ENCODE measurements at regions not wholly inside any gene's neighbourhood (a gene's known extent, or its start where the extent isn't known, plus 50 kb on each side); places are given as distances from the start of the nearest gene placed in this dataset.

DNA sequence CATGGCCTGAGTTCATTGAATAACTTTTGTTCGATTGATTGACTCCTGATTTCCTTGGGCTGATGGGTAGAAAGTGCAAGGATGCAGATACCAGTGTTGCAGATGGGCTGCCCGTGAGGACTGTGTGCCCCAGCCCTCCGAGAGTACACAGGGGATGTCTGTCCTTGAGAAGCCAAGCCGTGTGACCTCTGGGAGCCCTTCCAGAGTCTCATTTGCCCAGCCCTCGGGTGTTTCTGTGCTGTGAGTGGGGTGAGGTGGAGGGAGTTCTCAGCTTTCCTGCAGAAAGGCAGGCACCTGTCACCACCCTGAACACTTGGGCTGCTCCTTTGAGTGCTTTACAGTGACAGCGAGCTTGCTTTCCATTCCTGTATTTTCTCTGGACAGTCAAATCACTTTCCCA lies 96.4 kb upstream of the CACNA1E start:
- H3K4me3 ChIP-seq (ENCODE audit: low read length) = no peak overlapping the region
- no peaks in the 10 kb centered on the region for H3K36me3 ChIP-seq (ENCODE audit: control insufficient read depth, insufficient read depth, low read length)
- no peak for DNase-seq
- no CpG with 5 or more reads among the region's 6 CpGs for WGBS (ENCODE audit: insufficient coverage, low lambda C conversion rate)
- H3K9me3 ChIP-seq (ENCODE audit: control insufficient read depth, low read depth, low read length) = no peaks in the 10 kb centered on the region
- peaks cover 3% of the 10 kb centered on the region for H3K27me3 ChIP-seq (ENCODE audit: control insufficient read depth, insufficient read depth, low read length)
- no peak overlapping the region for H3K27ac ChIP-seq (ENCODE audit: low read length)
- H3K4me1 ChIP-seq (ENCODE audit: control insufficient read depth, insufficient read depth, low read length) = no peaks in the 10 kb centered on the region

DNA sequence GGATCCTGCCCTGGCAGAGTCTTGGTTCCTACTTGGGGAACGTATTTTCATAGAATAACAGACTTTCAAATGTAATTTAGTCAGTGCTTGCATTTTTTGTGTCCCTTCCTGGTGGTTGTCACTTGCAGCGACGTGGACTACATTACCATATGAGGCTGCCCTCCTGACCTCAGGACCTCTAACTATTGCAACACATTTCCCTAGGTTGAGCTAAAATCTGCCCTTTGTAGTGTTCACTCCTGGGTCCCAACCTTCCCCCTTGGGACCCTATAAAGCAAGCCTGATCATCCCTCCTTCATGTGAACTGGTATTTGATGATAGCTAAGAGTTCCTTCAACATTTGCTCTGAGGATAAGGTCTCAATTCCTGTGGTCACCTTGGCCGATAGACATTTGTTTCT lies 95.6 kb upstream of the CACNA1E start:
- no peaks in the 10 kb centered on the region for H3K36me3 ChIP-seq (ENCODE audit: control insufficient read depth, insufficient read depth, low read length)
- WGBS (ENCODE audit: insufficient coverage, low lambda C conversion rate) = no CpG with 5 or more reads among the region's 4 CpGs
- no peak for DNase-seq
- H3K9me3 ChIP-seq (ENCODE audit: control insufficient read depth, low read depth, low read length) = no peaks in the 10 kb centered on the region
- H3K27me3 ChIP-seq (ENCODE audit: control insufficient read depth, insufficient read depth, low read length) = peaks cover 3% of the 10 kb centered on the region
- H3K27ac ChIP-seq (ENCODE audit: low read length) = no peak overlapping the region
- no peak overlapping the region for H3K4me3 ChIP-seq (ENCODE audit: low read length)
- no peaks in the 10 kb centered on the region for H3K4me1 ChIP-seq (ENCODE audit: control insufficient read depth, insufficient read depth, low read length)

DNA sequence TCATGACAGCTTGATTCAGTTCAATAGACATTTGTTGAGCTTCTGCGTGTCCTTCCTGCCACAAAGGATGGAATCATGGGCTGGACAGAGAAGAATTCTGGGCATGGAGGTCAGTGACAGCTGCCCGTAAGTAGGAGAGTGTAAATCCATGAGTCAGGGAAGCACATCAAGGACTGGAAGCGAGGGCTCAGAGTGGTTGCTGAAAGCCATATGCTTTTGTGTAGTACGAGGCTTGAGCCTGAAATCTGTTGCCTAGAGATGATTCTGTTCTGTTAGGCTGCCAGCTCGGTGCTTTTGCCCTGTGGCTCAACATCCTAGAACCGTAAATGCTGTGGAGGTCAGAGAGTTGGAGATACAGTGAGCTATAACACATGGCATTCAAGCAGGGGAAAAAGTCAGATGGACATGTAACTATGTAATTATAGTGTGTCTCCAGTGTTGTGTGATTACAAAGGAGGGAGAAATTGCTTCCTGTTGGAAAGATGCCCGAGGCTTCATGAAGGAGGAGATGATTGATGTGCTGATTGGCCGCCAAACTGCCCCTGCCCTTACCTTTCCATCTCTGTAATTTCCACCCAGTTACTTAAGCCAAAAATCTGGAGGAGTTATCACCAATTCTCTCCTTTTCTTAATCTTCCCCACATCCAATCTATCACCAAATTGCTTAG lies 92.8 kb upstream of the CACNA1E start:
- Histone ChIP-seq H3K9me3 (ENCODE audit: control insufficient read depth, low read depth, low read length) (no peaks in the 10 kb centered on the region), H3K27me3 (ENCODE audit: control insufficient read depth, insufficient read depth, low read length) (peaks cover 3% of the 10 kb centered on the region)
- peak in 1 of 2 donors; percentile 22 for DNase-seq

DNA sequence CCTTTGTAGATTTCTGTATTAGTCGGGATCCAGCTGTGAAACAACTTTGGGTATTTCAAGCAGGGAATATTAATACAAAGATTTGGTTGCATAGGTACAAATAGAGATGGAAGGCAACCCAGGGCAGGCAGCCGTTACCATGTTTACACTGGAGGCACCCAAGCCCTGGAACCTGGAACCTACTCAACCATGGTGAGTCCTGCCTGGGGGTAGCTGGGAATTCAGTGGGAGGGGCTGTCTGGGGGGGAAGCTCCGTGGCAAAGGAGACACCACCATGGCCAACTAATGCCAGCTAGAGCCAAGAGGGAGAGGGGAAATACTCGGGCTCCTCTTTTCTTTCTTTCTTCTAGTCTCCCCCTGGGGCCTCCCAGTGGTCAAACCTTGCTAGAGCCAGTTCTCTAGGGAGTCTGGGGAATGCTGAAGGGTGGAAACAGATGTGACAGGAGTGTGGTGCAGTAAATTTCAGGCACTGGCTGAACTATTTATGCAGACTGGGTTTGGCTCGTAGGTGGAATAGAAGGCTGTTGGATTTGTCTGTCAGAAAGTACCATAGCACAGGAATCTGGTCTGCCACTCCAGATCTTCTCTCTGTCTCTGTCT lies 91.9 kb upstream of the CACNA1E start:
- DNase-seq = no peak
- Histone ChIP-seq H3K9me3 (ENCODE audit: control insufficient read depth, low read depth, low read length) (no peaks in the 10 kb centered on the region), H3K36me3 (ENCODE audit: control insufficient read depth, insufficient read depth, low read length) (no peaks in the 10 kb centered on the region), H3K4me3 (ENCODE audit: low read length) (no peak overlapping the region), H3K4me1 (ENCODE audit: control insufficient read depth, insufficient read depth, low read length) (no peaks in the 10 kb centered on the region), H3K27me3 (ENCODE audit: control insufficient read depth, insufficient read depth, low read length) (peaks cover 3% of the 10 kb centered on the region), H3K27ac (ENCODE audit: low read length) (no peak overlapping the region)
- no CpG with 5 or more reads among the region's 5 CpGs for WGBS (ENCODE audit: insufficient coverage, low lambda C conversion rate)

More for the DNA sequence above, 92.8 kb upstream of the CACNA1E start:
- Histone ChIP-seq H3K4me3 (ENCODE audit: low read length) (no peak overlapping the region), H3K4me1 (ENCODE audit: control insufficient read depth, insufficient read depth, low read length) (no peaks in the 10 kb centered on the region), H3K27ac (ENCODE audit: low read length) (no peak overlapping the region), H3K36me3 (ENCODE audit: control insufficient read depth, insufficient read depth, low read length) (no peaks in the 10 kb centered on the region)
- WGBS (ENCODE audit: insufficient coverage, low lambda C conversion rate) = no CpG with 5 or more reads among the region's 8 CpGs

DNA sequence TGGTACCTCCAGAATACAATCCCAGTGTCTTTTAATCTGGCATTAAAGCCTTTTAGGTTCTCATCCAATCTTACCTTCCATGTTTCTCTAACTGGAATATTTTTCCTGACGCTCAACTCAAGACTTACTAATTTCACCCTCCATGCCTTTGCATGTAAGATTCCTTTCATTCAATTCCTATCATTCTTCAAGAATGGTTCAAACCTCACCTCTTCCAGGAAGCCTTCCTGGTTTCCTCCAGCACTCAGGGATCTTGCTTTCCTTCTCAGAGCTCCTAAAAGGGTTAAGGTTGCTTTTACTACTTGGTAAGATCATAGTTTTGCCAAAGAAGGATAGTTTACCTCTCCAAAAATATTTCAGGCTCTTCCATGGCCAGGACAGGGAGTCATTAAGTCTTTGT lies 91.2 kb upstream of the CACNA1E start:
- Histone ChIP-seq H3K27me3 (ENCODE audit: control insufficient read depth, insufficient read depth, low read length) (peaks cover 3% of the 10 kb centered on the region), H3K4me1 (ENCODE audit: control insufficient read depth, insufficient read depth, low read length) (no peaks in the 10 kb centered on the region), H3K9me3 (ENCODE audit: control insufficient read depth, low read depth, low read length) (no peaks in the 10 kb centered on the region), H3K4me3 (ENCODE audit: low read length) (no peak overlapping the region), H3K27ac (ENCODE audit: low read length) (no peak overlapping the region), H3K36me3 (ENCODE audit: control insufficient read depth, insufficient read depth, low read length) (no peaks in the 10 kb centered on the region)
- WGBS (ENCODE audit: insufficient coverage, low lambda C conversion rate) = 100% methylated on average over 1 of the region's 1 CpG
- DNase-seq = no peak

DNA sequence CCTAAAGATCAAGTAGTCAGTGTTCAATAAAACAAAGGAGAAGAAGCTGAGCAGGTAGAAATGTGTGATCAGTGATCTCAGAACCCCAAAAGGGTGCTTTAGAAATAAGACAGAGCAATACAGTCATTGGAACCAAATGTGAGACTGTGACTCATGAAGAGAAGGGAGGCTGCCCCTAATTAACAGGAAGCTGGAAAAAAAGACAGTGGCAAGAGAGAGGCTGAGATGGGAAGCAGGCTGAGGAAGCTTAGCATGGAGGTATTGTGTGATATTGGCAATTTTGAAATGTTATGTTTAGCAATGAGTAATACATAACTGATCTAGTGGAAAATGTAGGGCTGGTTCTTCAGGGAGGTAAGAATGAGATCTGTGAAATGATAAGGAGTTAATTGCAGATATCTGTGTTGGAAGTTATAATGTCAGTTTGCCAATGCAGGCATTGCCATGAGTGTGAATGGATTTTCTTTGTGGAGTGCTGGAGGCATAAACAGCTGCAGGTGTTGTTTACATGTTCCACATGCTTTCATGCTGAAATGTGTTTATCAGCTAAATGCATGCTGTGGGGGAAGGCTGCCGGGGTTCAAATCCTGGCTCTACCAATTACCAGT lies 90.6 kb upstream of the CACNA1E start:
- no peak overlapping the region for H3K27ac ChIP-seq (ENCODE audit: low read length)
- H3K4me3 ChIP-seq (ENCODE audit: low read length) = no peak overlapping the region
- H3K9me3 ChIP-seq (ENCODE audit: control insufficient read depth, low read depth, low read length) = no peaks in the 10 kb centered on the region
- H3K36me3 ChIP-seq (ENCODE audit: control insufficient read depth, insufficient read depth, low read length) = no peaks in the 10 kb centered on the region
- no peaks in the 10 kb centered on the region for H3K4me1 ChIP-seq (ENCODE audit: control insufficient read depth, insufficient read depth, low read length)
- no CpG with 5 or more reads among the region's 1 CpG for WGBS (ENCODE audit: insufficient coverage, low lambda C conversion rate)
- no peak for DNase-seq
- peaks cover 3% of the 10 kb centered on the region for H3K27me3 ChIP-seq (ENCODE audit: control insufficient read depth, insufficient read depth, low read length)

DNA sequence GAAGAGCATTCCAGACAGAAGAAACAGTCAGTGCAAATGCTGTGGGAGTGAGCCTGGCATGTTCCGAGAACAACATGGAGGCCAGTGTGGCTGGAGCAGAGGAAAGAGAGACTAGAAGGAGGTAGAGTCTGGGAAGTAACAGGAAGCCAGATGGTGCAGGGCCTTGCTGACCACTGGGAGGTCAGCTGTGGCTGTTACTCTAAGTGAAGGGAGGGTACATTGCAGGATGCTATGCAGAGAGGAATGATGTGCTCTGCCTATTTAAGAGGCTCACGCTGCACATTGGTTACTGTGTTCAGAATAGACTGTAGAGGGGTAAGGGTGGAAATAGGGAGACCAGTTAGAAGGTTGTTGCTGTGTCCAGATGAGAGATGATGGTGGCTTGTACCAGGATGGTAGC lies 88.6 kb upstream of the CACNA1E start:
- H3K27me3 ChIP-seq (ENCODE audit: control insufficient read depth, insufficient read depth, low read length) = peaks cover 7% of the 10 kb centered on the region
- H3K9me3 ChIP-seq (ENCODE audit: control insufficient read depth, low read depth, low read length) = no peaks in the 10 kb centered on the region
- no peak overlapping the region for H3K27ac ChIP-seq (ENCODE audit: low read length)
- WGBS (ENCODE audit: insufficient coverage, low lambda C conversion rate) = 100% methylated on average over 1 of the region's 2 CpGs
- H3K36me3 ChIP-seq (ENCODE audit: control insufficient read depth, insufficient read depth, low read length) = no peaks in the 10 kb centered on the region
- no peak overlapping the region for H3K4me3 ChIP-seq (ENCODE audit: low read length)
- DNase-seq = no peak
- H3K4me1 ChIP-seq (ENCODE audit: control insufficient read depth, insufficient read depth, low read length) = no peaks in the 10 kb centered on the region

DNA sequence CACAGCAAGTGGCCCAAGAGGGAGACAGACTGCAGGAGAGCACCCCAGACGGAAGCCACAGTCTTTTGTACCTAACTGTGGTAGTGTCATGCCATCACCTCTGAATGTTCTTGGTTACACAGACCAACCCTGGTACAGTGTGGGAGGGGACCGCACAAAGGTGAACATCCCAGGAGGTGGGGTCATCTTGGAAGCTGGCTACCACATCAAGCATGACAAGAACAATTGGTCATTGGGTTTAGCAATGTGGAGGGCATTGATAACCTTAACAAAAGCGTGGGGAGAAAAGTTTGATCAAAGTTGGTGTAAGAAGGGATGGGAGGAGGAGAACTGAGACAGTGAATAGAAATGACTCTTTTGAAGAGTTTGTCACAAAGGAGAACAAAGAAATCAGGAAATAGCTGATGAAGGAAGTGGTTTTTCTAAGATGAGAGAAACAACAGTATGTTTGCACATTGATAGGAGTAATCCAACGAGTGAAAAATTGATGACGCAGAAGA lies 87.1 kb upstream of the CACNA1E start:
- Histone ChIP-seq H3K27ac (ENCODE audit: low read length) (no peak overlapping the region), H3K9me3 (ENCODE audit: control insufficient read depth, low read depth, low read length) (no peaks in the 10 kb centered on the region)
- WGBS (ENCODE audit: insufficient coverage, low lambda C conversion rate) = 63% methylated on average over 3 of the region's 5 CpGs

DNA sequence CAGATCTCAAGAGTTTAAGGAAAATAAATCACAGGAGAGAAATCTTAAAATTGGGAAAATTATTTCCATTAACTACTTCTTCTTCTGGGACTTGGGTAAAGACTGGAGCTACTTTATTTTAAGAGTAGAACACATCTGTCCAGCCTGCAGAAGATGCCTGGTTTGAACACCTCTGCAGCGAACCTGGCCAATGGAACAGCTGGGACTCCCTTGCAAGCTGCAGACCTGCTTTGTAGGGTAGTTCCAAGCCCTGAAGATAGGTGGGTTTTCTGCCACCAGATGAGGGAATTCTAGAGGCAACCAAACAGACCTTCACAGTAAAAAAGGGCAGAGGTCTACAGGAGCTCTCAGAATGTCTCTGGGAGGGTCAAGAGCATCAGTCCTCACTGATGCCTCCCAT lies 86.5 kb upstream of the CACNA1E start:
- no peaks in the 10 kb centered on the region for H3K9me3 ChIP-seq (ENCODE audit: control insufficient read depth, low read depth, low read length)
- no peaks in the 10 kb centered on the region for H3K36me3 ChIP-seq (ENCODE audit: control insufficient read depth, insufficient read depth, low read length)
- peaks cover 4% of the 10 kb centered on the region for H3K27me3 ChIP-seq (ENCODE audit: control insufficient read depth, insufficient read depth, low read length)
- no CpG with 5 or more reads among the region's 1 CpG for WGBS (ENCODE audit: insufficient coverage, low lambda C conversion rate)
- H3K27ac ChIP-seq (ENCODE audit: low read length) = no peak overlapping the region
- no peaks in the 10 kb centered on the region for H3K4me1 ChIP-seq (ENCODE audit: control insufficient read depth, insufficient read depth, low read length)
- no peak for DNase-seq
- no peak overlapping the region for H3K4me3 ChIP-seq (ENCODE audit: low read length)

More for the DNA sequence above, 87.1 kb upstream of the CACNA1E start:
- no peak for DNase-seq
- no peaks in the 10 kb centered on the region for H3K4me1 ChIP-seq (ENCODE audit: control insufficient read depth, insufficient read depth, low read length)
- peaks cover 4% of the 10 kb centered on the region for H3K27me3 ChIP-seq (ENCODE audit: control insufficient read depth, insufficient read depth, low read length)
- H3K4me3 ChIP-seq (ENCODE audit: low read length) = no peak overlapping the region
- no peaks in the 10 kb centered on the region for H3K36me3 ChIP-seq (ENCODE audit: control insufficient read depth, insufficient read depth, low read length)

DNA sequence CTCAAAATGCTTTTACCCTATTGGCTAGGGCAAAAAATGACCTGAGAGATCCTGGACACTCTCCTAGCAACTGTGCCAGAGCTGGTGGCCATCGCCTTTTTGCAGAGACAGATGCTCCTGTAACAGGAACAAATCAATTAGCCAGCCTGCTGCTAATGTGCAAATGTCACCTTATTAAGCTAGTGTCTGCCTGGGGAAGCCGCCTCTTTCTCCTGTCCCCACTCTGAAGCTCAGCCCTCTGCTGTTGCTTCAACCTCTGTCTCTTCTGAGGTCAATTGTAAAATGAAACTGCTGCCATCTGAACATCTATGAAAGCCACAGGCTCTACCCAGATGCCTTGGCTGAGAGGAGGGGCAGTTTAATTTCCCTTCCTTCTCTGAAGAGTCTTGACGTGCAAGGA lies 85.5 kb upstream of the CACNA1E start:
- Histone ChIP-seq H3K4me3 (ENCODE audit: low read length) (no peak overlapping the region), H3K27me3 (ENCODE audit: control insufficient read depth, insufficient read depth, low read length) (peaks cover 4% of the 10 kb centered on the region), H3K9me3 (ENCODE audit: control insufficient read depth, low read depth, low read length) (no peaks in the 10 kb centered on the region), H3K4me1 (ENCODE audit: control insufficient read depth, insufficient read depth, low read length) (no peaks in the 10 kb centered on the region), H3K27ac (ENCODE audit: low read length) (no peak overlapping the region), H3K36me3 (ENCODE audit: control insufficient read depth, insufficient read depth, low read length) (no peaks in the 10 kb centered on the region)
- DNase-seq = no peak
- 60% methylated on average over 1 of the region's 3 CpGs for WGBS (ENCODE audit: insufficient coverage, low lambda C conversion rate)
